Upper lobe of right lung (tissue), 1 donor: ENCODE measurements at regions not wholly inside any gene's neighbourhood (a gene's known extent, or its start where the extent isn't known, plus 50 kb on each side); places are given as distances from the start of the nearest gene placed in this dataset.
A peak's percentile ranks its signal among the peaks of the same experiment; 100 is the strongest.

Experiments used
- ATAC-seq: fragments of 200-7000 bp; cut with Tn5 transposase; one replicate; pipeline ENCODE4 v1.9.1; 2020; ENCODE audit warnings: mild to moderate bottlenecking, moderate library complexity
- DNase-seq: peaks from one replicate; pipeline ENCODE4 v3.0.0-alpha.2; 2020
- H3K27ac ChIP-seq: fragments of 200-600 bp; one replicate; pipeline ENCODE4 v1.8.0; 2022
- H3K27me3 ChIP-seq: fragments of 200-600 bp; one replicate; pipeline ENCODE4 v1.8.0; 2022; ENCODE audit warnings: mild to moderate bottlenecking
- H3K36me3 ChIP-seq: fragments of 200-600 bp; one replicate; pipeline ENCODE4 v1.8.0; 2022
- H3K4me1 ChIP-seq: fragments of 200-600 bp; one replicate; pipeline ENCODE4 v1.8.0; 2022
- H3K4me3 ChIP-seq: fragments of 200-600 bp; one replicate; pipeline ENCODE4 v1.8.0; 2022; ENCODE audit warnings: mild to moderate bottlenecking
- H3K9me3 ChIP-seq: fragments of 200-600 bp; one replicate; pipeline ENCODE4 v1.8.0; 2022
- intact Hi-C: fragments of 100-400 bp; cut with DNase I; formaldehyde crosslinking; loops from one replicate; pipeline ENCODE4 v1.11.0; 2022
- TF ChIP-seq, protein P1 (sequence below): fragments of 200-600 bp; IDR thresholded peaks from one replicate; pipeline ENCODE4 v1.8.0; 2022; ENCODE audit warnings: antibody characterized with exemption
- donor health status: DM: no; HTN: yes; CAD: no; lungs with severe emphysema.

DNA sequence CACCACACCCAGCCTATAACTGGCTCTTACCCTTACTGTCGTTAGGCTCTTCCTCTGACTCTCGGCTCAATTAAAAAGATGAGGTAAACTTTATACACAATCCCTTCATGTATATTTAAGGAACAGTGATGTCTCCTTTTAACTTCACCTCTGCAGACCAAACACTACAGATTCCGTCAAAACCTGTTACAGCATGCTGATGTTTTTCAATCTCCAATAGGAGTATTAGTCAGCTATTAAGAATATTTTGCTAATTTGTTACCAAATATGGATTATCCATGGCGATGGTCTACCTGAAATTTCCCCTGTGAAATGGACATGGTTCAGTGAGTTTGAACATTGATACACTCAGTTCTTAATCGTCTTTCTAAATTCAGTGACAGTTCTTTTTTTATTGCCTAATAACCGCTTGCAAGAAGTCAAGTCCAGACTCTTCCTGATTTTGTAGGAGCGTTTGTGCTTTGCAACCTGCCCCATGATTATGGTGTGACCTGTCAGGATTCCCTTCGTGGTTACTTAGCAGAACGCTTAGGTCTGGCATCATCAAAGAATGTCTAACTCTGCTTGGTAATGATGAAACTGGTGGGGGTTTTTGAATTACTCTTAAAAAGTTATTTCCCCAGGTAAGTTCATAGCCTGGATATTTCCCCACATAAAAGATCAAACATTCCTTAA lies 72.2 kb upstream of the STOX2 start:
- DNase-seq (no peak), ATAC-seq (peak; percentile 10)
- Histone ChIP-seq H3K9me3 (no peaks in the 10 kb centered on the region), H3K4me1 (peaks cover 33% of the 10 kb centered on the region), H3K27ac (no peak overlapping the region), H3K27me3 (no peaks in the 10 kb centered on the region), H3K4me3 (no peak overlapping the region), H3K36me3 (no peaks in the 10 kb centered on the region)
- TF ChIP-seq, protein P1, sequence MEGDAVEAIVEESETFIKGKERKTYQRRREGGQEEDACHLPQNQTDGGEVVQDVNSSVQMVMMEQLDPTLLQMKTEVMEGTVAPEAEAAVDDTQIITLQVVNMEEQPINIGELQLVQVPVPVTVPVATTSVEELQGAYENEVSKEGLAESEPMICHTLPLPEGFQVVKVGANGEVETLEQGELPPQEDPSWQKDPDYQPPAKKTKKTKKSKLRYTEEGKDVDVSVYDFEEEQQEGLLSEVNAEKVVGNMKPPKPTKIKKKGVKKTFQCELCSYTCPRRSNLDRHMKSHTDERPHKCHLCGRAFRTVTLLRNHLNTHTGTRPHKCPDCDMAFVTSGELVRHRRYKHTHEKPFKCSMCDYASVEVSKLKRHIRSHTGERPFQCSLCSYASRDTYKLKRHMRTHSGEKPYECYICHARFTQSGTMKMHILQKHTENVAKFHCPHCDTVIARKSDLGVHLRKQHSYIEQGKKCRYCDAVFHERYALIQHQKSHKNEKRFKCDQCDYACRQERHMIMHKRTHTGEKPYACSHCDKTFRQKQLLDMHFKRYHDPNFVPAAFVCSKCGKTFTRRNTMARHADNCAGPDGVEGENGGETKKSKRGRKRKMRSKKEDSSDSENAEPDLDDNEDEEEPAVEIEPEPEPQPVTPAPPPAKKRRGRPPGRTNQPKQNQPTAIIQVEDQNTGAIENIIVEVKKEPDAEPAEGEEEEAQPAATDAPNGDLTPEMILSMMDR: no peak
- intact Hi-C loops: no loop called here

DNA sequence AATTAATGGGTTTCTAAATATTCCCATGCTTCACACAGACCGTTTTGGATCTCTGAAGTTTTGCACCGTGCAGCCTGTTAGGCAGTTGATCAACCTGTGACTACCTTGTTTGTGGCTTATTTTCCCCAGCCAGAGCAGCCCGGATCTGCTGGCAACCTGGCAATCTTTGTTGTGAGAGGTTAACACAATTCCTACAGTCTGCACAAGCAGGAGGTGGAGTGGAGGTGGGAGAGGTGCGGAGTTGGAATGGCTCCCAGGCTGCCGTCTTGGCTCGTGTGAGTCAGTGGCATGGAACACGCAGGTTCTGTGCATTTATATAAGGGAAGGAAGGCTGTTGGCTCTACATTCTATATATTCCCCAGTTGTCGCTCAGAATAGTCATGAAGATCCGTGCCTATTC lies 70.9 kb upstream of the STOX2 start:
- intact Hi-C loops: no loop called here
- TF ChIP-seq, protein P1: no peak

GRCh38 chr4:183837222-183837621 lies 67.9 kb upstream of the STOX2 start:
- intact Hi-C loops: no loop called here

More for the DNA sequence above, 70.9 kb upstream of the STOX2 start:
- ATAC-seq: peak; percentile 14
- H3K4me3 ChIP-seq: no peak overlapping the region
- no peaks in the 10 kb centered on the region for H3K36me3 ChIP-seq
- H3K9me3 ChIP-seq: no peaks in the 10 kb centered on the region
- H3K27me3 ChIP-seq: no peaks in the 10 kb centered on the region
- peaks cover 28% of the 10 kb centered on the region for H3K4me1 ChIP-seq
- DNase-seq: no peak
- no peak overlapping the region for H3K27ac ChIP-seq

GRCh38 chr4:183838987-183839712 lies 66.0 kb upstream of the STOX2 start:
- intact Hi-C loops: no loop called here
- DNase-seq: no peak

More at GRCh38 chr4:183837222-183837621, 67.9 kb upstream of the STOX2 start:
- no peaks in the 10 kb centered on the region for H3K9me3 ChIP-seq
- ATAC-seq (no peak), DNase-seq (no peak)
- TF ChIP-seq, protein P1: no peak
- H3K27ac ChIP-seq: no peak overlapping the region
- H3K36me3 ChIP-seq: no peaks in the 10 kb centered on the region
- no peak overlapping the region for H3K4me3 ChIP-seq
- no peaks in the 10 kb centered on the region for H3K27me3 ChIP-seq
- peaks cover 6% of the 10 kb centered on the region for H3K4me1 ChIP-seq

GRCh38 chr4:183840311-183840710 lies 64.8 kb upstream of the STOX2 start:
- DNase-seq (peak; percentile 84), ATAC-seq (peak; percentile 93)
- TF ChIP-seq, protein P1: peak; percentile 90
- Histone ChIP-seq H3K4me1 (no peaks in the 10 kb centered on the region), H3K9me3 (no peaks in the 10 kb centered on the region), H3K4me3 (no peak overlapping the region), H3K27me3 (no peaks in the 10 kb centered on the region), H3K36me3 (no peaks in the 10 kb centered on the region), H3K27ac (no peak overlapping the region)
- intact Hi-C loops: loop anchor here (5.0 kb wide), 1 partner anchor 327 kb away; no protein-coding TSS in a partner anchor

More at GRCh38 chr4:183838987-183839712, 66.0 kb upstream of the STOX2 start:
- Histone ChIP-seq H3K27ac (no peak overlapping the region), H3K27me3 (no peaks in the 10 kb centered on the region), H3K4me1 (no peaks in the 10 kb centered on the region), H3K9me3 (no peaks in the 10 kb centered on the region), H3K4me3 (no peak overlapping the region), H3K36me3 (no peaks in the 10 kb centered on the region)
- peak; percentile 9 for ATAC-seq
- TF ChIP-seq, protein P1: peak; percentile 16
